MM.1S (cell line): ENCODE measurements at regions not wholly inside any gene's neighbourhood (a gene's known extent, or its start where the extent isn't known, plus 50 kb on each side); places are given as distances from the start of the nearest gene placed in this dataset.

Experiments used
- DNase-seq: peaks from one replicate; pipeline ENCODE4 v3.0.0-alpha.2; 2015
- H2AFZ ChIP-seq: fragments of 300-600 bp; sonication (generic); 2 replicates; pipeline ENCODE4 v1.6.0; 2016; ENCODE audit warnings: antibody characterized with exemption, low read length
- H3F3A ChIP-seq: fragments of 300-600 bp; sonication (generic); 2 replicates; pipeline ENCODE4 v1.6.1; 2016; ENCODE audit warnings: mild to moderate bottlenecking, antibody characterized with exemption, low read length, moderate library complexity, mixed read lengths; ENCODE audit not compliant: insufficient read depth
- H3K27ac ChIP-seq: fragments of 300-600 bp; sonication (generic); 2 replicates; pipeline ENCODE4 v1.5.1; 2016; ENCODE audit warnings: mild to moderate bottlenecking, low read length
- H3K27me3 ChIP-seq: fragments of 300-600 bp; sonication (generic); replicated peaks from 2 replicates; pipeline ENCODE4 v1.6.0; 2016; ENCODE audit warnings: low read length; ENCODE audit not compliant: insufficient read depth
- H3K36me3 ChIP-seq: fragments of 300-600 bp; sonication (generic); replicated peaks from 2 replicates; pipeline ENCODE4 v1.6.1; 2016; ENCODE audit warnings: mild to moderate bottlenecking, low read length, mixed read lengths; ENCODE audit not compliant: insufficient read depth
- H3K4me1 ChIP-seq: fragments of 300-600 bp; sonication (generic); 2 replicates; pipeline ENCODE4 v1.6.1; 2016; ENCODE audit warnings: low read length, mixed read lengths
- H3K4me2 ChIP-seq: fragments of 300-600 bp; sonication (generic); 2 replicates; pipeline ENCODE4 v1.6.0; 2016; ENCODE audit warnings: low read depth, low read length
- H3K4me3 ChIP-seq: fragments of 300-600 bp; sonication (generic); 2 replicates; pipeline ENCODE4 v1.5.1; 2016; ENCODE audit warnings: low read length, mixed read lengths
- H3K79me2 ChIP-seq: fragments of 300-600 bp; sonication (generic); 2 replicates; pipeline ENCODE4 v1.6.1; 2016; ENCODE audit warnings: mixed run types, low read length, mixed read lengths
- H3K9ac ChIP-seq: fragments of 300-600 bp; sonication (generic); 2 replicates; pipeline ENCODE4 v1.6.1; 2016; ENCODE audit warnings: low read length, mixed read lengths
- H3K9me2 ChIP-seq: fragments of 300-600 bp; sonication (generic); replicated peaks from 2 replicates; pipeline ENCODE4 v1.6.1; 2016; ENCODE audit warnings: mild to moderate bottlenecking, low read length, mixed read lengths; ENCODE audit not compliant: insufficient read depth
- H3K9me3 ChIP-seq: fragments of 300-600 bp; sonication (generic); replicated peaks from 2 replicates; pipeline ENCODE4 v1.6.1; 2016; ENCODE audit warnings: mild to moderate bottlenecking, low read length, mixed read lengths; ENCODE audit not compliant: insufficient read depth
- H4K20me1 ChIP-seq: fragments of 300-600 bp; sonication (generic); 2 replicates; pipeline ENCODE4 v1.6.1; 2016; ENCODE audit warnings: mild to moderate bottlenecking, low read length, moderate library complexity, mixed read lengths; ENCODE audit not compliant: insufficient read depth
- EZH2 ChIP-seq: fragments of 300-600 bp; sonication (generic); optimal IDR thresholded peaks from 2 replicates; pipeline ENCODE3; 2017; ENCODE audit warnings: low read depth, mild to moderate bottlenecking, antibody characterized with exemption, low read length, mixed read lengths
- EZH2phosphoT487 ChIP-seq: fragments of 300-600 bp; sonication (generic); IDR thresholded peaks from 2 replicates; pipeline ENCODE4 v1.6.1; 2018; ENCODE audit warnings: antibody characterized with exemption, low read length
- TF ChIP-seq, protein P1 (sequence below): fragments of 300-600 bp; sonication (generic); IDR thresholded peaks from 2 replicates; pipeline ENCODE4 v1.5.1; 2016; ENCODE audit warnings: antibody characterized with exemption, low read length, mixed read lengths

DNA sequence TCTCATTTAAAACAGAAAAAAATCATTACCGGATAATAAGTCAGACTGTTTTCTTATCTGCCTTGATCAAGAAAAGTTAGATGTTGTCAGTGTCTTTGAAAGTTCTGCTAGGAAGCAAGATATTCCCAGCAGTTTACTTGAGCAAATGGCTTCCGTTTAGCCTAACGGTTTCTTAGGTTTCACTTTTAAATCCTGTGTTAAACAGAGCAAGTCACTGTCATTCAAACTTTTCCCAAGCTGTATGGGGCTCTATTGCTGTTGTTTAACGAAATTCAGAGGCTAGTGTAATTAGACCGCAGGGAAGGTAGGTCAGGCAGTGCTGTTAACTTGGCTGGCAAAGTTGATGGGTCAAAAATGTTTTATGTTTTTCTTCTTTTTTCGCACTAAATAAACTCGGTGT lies 80.3 kb upstream of the NEIL3 start:
- Histone ChIP-seq H2AFZ (no peak overlapping the region), H4K20me1 (no peaks in the 10 kb centered on the region), H3K36me3 (no peaks in the 10 kb centered on the region), H3K9me3 (no peaks in the 10 kb centered on the region), H3K79me2 (no peaks in the 10 kb centered on the region), H3K27me3 (no peaks in the 10 kb centered on the region), H3K9me2 (no peaks in the 10 kb centered on the region), H3K27ac (no peak overlapping the region), H3K4me3 (no peak overlapping the region), H3K4me1 (0 out of 2 replicates have a peak, but pooled peaks cover 7% of the 10 kb centered on the region), H3F3A (peaks cover 5% of the 10 kb centered on the region), H3K9ac (no peak overlapping the region), H3K4me2 (no peak overlapping the region)
- TF ChIP-seq, protein P1, sequence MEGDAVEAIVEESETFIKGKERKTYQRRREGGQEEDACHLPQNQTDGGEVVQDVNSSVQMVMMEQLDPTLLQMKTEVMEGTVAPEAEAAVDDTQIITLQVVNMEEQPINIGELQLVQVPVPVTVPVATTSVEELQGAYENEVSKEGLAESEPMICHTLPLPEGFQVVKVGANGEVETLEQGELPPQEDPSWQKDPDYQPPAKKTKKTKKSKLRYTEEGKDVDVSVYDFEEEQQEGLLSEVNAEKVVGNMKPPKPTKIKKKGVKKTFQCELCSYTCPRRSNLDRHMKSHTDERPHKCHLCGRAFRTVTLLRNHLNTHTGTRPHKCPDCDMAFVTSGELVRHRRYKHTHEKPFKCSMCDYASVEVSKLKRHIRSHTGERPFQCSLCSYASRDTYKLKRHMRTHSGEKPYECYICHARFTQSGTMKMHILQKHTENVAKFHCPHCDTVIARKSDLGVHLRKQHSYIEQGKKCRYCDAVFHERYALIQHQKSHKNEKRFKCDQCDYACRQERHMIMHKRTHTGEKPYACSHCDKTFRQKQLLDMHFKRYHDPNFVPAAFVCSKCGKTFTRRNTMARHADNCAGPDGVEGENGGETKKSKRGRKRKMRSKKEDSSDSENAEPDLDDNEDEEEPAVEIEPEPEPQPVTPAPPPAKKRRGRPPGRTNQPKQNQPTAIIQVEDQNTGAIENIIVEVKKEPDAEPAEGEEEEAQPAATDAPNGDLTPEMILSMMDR: no peak
- TF ChIP-seq EZH2: no peak
- TF ChIP-seq EZH2phosphoT487: no peak
- no peak for DNase-seq

DNA sequence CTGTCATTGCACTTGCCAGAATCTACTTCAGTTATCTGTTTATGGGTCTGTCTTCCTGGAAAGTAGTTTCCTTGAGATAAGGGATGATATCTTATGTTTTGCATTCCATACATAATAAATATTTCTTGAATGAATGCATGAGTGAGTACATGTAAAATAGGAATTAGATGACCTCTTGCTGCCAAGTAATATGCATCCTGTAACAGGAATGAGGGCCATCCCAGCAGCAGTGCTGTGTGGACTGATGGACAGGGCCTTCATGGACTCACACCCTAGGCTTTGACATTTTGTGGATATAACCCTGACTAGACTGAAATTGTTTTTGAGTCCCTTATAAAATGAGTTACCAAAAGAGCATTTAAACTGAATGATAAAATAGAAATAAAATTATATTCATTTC lies 77.2 kb upstream of the NEIL3 start:
- H3K4me3 ChIP-seq: no peak overlapping the region
- no peak for TF ChIP-seq EZH2
- TF ChIP-seq, protein P1: no peak
- no peak for TF ChIP-seq EZH2phosphoT487
- no peaks in the 10 kb centered on the region for H4K20me1 ChIP-seq
- H3K4me1 ChIP-seq: no peaks in the 10 kb centered on the region
- no peak overlapping the region for H3K27ac ChIP-seq
- H3K9me2 ChIP-seq: no peaks in the 10 kb centered on the region
- H2AFZ ChIP-seq: no peak overlapping the region
- no peaks in the 10 kb centered on the region for H3K79me2 ChIP-seq
- H3K4me2 ChIP-seq: no peak overlapping the region
- no peak for DNase-seq
- H3K36me3 ChIP-seq: no peaks in the 10 kb centered on the region
- H3K9ac ChIP-seq: no peak overlapping the region
- no peaks in the 10 kb centered on the region for H3K9me3 ChIP-seq
- no peaks in the 10 kb centered on the region for H3K27me3 ChIP-seq
- H3F3A ChIP-seq: no peaks in the 10 kb centered on the region

DNA sequence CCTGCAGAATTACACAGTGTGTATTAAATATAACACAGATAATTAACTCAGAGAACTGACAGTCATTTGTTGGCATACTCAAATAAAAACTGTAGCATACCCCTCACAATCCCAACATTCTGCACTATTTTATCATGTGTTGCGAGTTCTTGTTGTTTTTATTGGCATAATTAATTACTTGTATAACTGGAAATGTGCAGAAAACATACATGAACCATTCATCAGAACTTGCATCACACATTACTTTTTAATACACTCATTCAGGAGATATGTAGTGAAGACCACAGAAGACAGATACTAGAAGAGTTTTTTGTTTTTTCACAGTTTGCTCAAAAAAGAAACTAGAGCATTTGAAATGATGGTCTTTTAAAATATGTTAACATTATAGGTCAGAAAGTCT lies 74.6 kb upstream of the NEIL3 start:
- no peaks in the 10 kb centered on the region for H3K9me2 ChIP-seq
- TF ChIP-seq, protein P1: no peak
- TF ChIP-seq EZH2 (no peak), EZH2phosphoT487 (no peak)
- H4K20me1 ChIP-seq: no peaks in the 10 kb centered on the region
- no peak overlapping the region for H3K4me3 ChIP-seq
- no peak for DNase-seq
- H3K36me3 ChIP-seq: no peaks in the 10 kb centered on the region
- H3K79me2 ChIP-seq: no peaks in the 10 kb centered on the region
- H3K27me3 ChIP-seq: no peaks in the 10 kb centered on the region
- H2AFZ ChIP-seq: no peak overlapping the region
- H3K4me2 ChIP-seq: no peak overlapping the region
- H3F3A ChIP-seq: no peaks in the 10 kb centered on the region
- H3K4me1 ChIP-seq: no peaks in the 10 kb centered on the region
- H3K9ac ChIP-seq: no peak overlapping the region
- no peak overlapping the region for H3K27ac ChIP-seq
- H3K9me3 ChIP-seq: no peaks in the 10 kb centered on the region
